Naive thymus-derived CD4-positive, alpha-beta T cell (primary cell): ENCODE measurements at regions not wholly inside any gene's neighbourhood (a gene's known extent, or its start where the extent isn't known, plus 50 kb on each side); places are given as distances from the start of the nearest gene placed in this dataset.
"Not testable (repeated sequence)": the region's sequence is repeated elsewhere in the genome, so short reads cannot be mapped to it uniquely, and the experiment has no call there.

Source experiments
- ATAC-seq: fragments of 150-1000 bp; cut with Tn5 transposase; 2 replicates; pipeline ENCODE4 v1.10.0; 2021; ENCODE audit warnings: mild to moderate bottlenecking, moderate library complexity
- CTCF ChIA-PET: fragments of 350-600 bp; sonication (Branson Sonifier 250); formaldehyde crosslinking; loops from one replicate; lab custom pipeline; 2021; ENCODE audit warnings: antibody characterized with exemption; lab: Charles Lee
- POLR2A ChIA-PET: fragments of 350-600 bp; sonication (Branson Sonifier 250); formaldehyde crosslinking; loops from one replicate; lab custom pipeline; 2021; ENCODE audit warnings: antibody characterized with exemption, inconsistent platforms; lab: Charles Lee
- DNase-seq, 9 donors: peaks; one replicate each; pipeline versions ENCODE4 v3.0.0 to v3.0.0-alpha.2; 2020 to 2022; ENCODE audit warnings: mixed read lengths in 1 of 9
- H3K27ac ChIP-seq: one replicate; pipeline ENCODE4 v1.7.0; 2013; ENCODE audit warnings: mild to moderate bottlenecking, low read depth, low read length, moderate library complexity
- H3K27me3 ChIP-seq, 2 donors: one replicate each; pipeline ENCODE4 v1.7.0; 2013; ENCODE audit warnings: low read length in 2 of 2, mild to moderate bottlenecking in 2 of 2, moderate library complexity in 2 of 2; ENCODE audit not compliant: control insufficient read depth in 2 of 2, insufficient read depth in 2 of 2
- H3K36me3 ChIP-seq, 3 experiments: 1 replicate in 2 of 3; 2 replicates in 1 of 3; pipeline ENCODE4 v1.7.0; 2013; ENCODE audit warnings: low read length in 3 of 3, mild to moderate bottlenecking in 3 of 3, moderate library complexity in 1 of 3; ENCODE audit not compliant: insufficient read depth in 3 of 3, control insufficient read depth in 2 of 3
- H3K4me1 ChIP-seq, 2 donors: one replicate each; pipeline ENCODE4 v1.7.0; 2013; ENCODE audit warnings: low read length in 2 of 2, mild to moderate bottlenecking in 2 of 2, moderate library complexity in 1 of 2; ENCODE audit not compliant: control insufficient read depth in 2 of 2, insufficient read depth in 2 of 2
- H3K4me3 ChIP-seq: 2 replicates; pipeline ENCODE4 v1.7.0; 2013; ENCODE audit warnings: mild to moderate bottlenecking, low read length
- H3K9me3 ChIP-seq, 3 experiments: 1 replicate in 2 of 3; 2 replicates in 1 of 3; pipeline ENCODE4 v1.7.0; 2013; ENCODE audit warnings: low read length in 3 of 3; ENCODE audit not compliant: control insufficient read depth in 2 of 3
- H3K27ac Mint-ChIP-seq, 9 donors: one replicate each; pipeline ENCODE4 v1.8.0; 2020 to 2022; ENCODE audit warnings: mixed read lengths in 9 of 9, mild to moderate bottlenecking in 8 of 9, moderate library complexity in 5 of 9, inconsistent platforms in 2 of 9
- H3K27me3 Mint-ChIP-seq, 5 donors: one replicate each; pipeline ENCODE4 v1.8.0; 2021 to 2022; ENCODE audit warnings: mixed read lengths in 5 of 5, mild to moderate bottlenecking in 1 of 5
- H3K36me3 Mint-ChIP-seq, 5 donors: one replicate each; pipeline ENCODE4 v1.8.0; 2020 to 2022; ENCODE audit warnings: mixed read lengths in 5 of 5, mild to moderate bottlenecking in 3 of 5, inconsistent platforms in 1 of 5
- H3K4me1 Mint-ChIP-seq, 7 donors: one replicate each; pipeline ENCODE4 v1.8.0; 2020 to 2022; ENCODE audit warnings: mixed read lengths in 7 of 7, mild to moderate bottlenecking in 3 of 7, inconsistent platforms in 1 of 7
- H3K4me3 Mint-ChIP-seq, 10 donors: one replicate each; pipeline ENCODE4 v1.8.0; 2020 to 2022; ENCODE audit warnings: mild to moderate bottlenecking in 10 of 10, mixed read lengths in 10 of 10, moderate library complexity in 6 of 10, inconsistent platforms in 2 of 10
- H3K9me3 Mint-ChIP-seq, 11 donors: one replicate each; pipeline ENCODE4 v1.8.0; 2020 to 2022; ENCODE audit warnings: mixed read lengths in 11 of 11, mild to moderate bottlenecking in 4 of 11, inconsistent platforms in 1 of 11, moderate library complexity in 1 of 11
- intact Hi-C, 2 donors: fragments of 100-400 bp; cut with micrococcal nuclease; formaldehyde crosslinking; loops; one replicate each; pipeline ENCODE4 v1.15.1; 2023

GRCh38 chr2:42999391-42999841 is 207.0 kb upstream of the HAAO start:
- peaks cover 0 to 10% (median 0%) of the 10 kb centered on the region in 5 donors for H3K27me3 Mint-ChIP-seq
- H3K4me3 ChIP-seq, result no peak overlapping the region
- no peaks in the 10 kb centered on the region for H3K27me3 ChIP-seq
- H3K9me3 Mint-ChIP-seq, result peaks cover 0 to 11% (median 3%) of the 10 kb centered on the region in 11 donors
- no peak overlapping the region for H3K4me3 Mint-ChIP-seq
- H3K36me3 ChIP-seq, result no peaks in the 10 kb centered on the region
- DNase-seq, result no peak
- H3K4me1 ChIP-seq, result no peaks in the 10 kb centered on the region
- no peak overlapping the region for H3K27ac Mint-ChIP-seq
- no peak overlapping the region for H3K27ac ChIP-seq
- no peaks in the 10 kb centered on the region for H3K4me1 Mint-ChIP-seq
- CTCF ChIA-PET, result no interaction called here
- peaks cover 0 to 2% (median 0%) of the 10 kb centered on the region in 5 donors for H3K36me3 Mint-ChIP-seq
- intact Hi-C loops, result no loop called here
- POLR2A ChIA-PET, result no interaction called here
- no peaks in the 10 kb centered on the region for H3K9me3 ChIP-seq
- no peak for ATAC-seq

- Mint-ChIP-seq H3K27ac (no peak overlapping the region), H3K4me3 (no peak overlapping the region), H3K9me3 (peaks cover 0 to 11% (median 3%) of the 10 kb centered on the region in 11 donors), H3K36me3 (peaks cover 0 to 2% (median 0%) of the 10 kb centered on the region in 5 donors), H3K27me3 (peaks cover 0 to 7% (median 0%) of the 10 kb centered on the region in 5 donors), H3K4me1 (no peaks in the 10 kb centered on the region)
- H3K4me1 ChIP-seq, result no peaks in the 10 kb centered on the region
- no peaks in the 10 kb centered on the region for H3K27me3 ChIP-seq
- no peaks in the 10 kb centered on the region for H3K9me3 ChIP-seq
- intact Hi-C loops, result no loop called here
- H3K36me3 ChIP-seq, result no peaks in the 10 kb centered on the region
- ChIA-PET CTCF (no interaction called here), POLR2A (interaction anchor here (0.6 kb wide), 1 partner anchor 581 kb away, joined by 3 read pairs; no protein-coding TSS in a partner anchor)
- ATAC-seq, result no peak
- no peak overlapping the region for H3K27ac ChIP-seq
- DNase-seq, result no peak
- no peak overlapping the region for H3K4me3 ChIP-seq
These were observed 206.3 kb upstream of the HAAO start for GRCh38 chr2:42998721-42999120.

- H3K36me3 ChIP-seq, result no peaks in the 10 kb centered on the region
- no peaks in the 10 kb centered on the region for H3K27me3 ChIP-seq
- Mint-ChIP-seq H3K27ac (no peak overlapping the region), H3K4me3 (no peak overlapping the region), H3K36me3 (peaks cover 0 to 2% (median 0%) of the 10 kb centered on the region in 5 donors), H3K9me3 (peaks cover 0 to 11% (median 3%) of the 10 kb centered on the region in 11 donors), H3K27me3 (peaks cover 0 to 9% (median 0%) of the 10 kb centered on the region in 5 donors), H3K4me1 (no peaks in the 10 kb centered on the region)
- intact Hi-C loops, result no loop called here
- no peak overlapping the region for H3K4me3 ChIP-seq
- DNase-seq (no peak), ATAC-seq (no peak)
- no peaks in the 10 kb centered on the region for H3K4me1 ChIP-seq
- H3K9me3 ChIP-seq, result no peaks in the 10 kb centered on the region
- ChIA-PET POLR2A (no interaction called here), CTCF (no interaction called here)
- H3K27ac ChIP-seq, result no peak overlapping the region
These were observed 204.1 kb upstream of the HAAO start for GRCh38 chr2:42996528-42996927.

DNA sequence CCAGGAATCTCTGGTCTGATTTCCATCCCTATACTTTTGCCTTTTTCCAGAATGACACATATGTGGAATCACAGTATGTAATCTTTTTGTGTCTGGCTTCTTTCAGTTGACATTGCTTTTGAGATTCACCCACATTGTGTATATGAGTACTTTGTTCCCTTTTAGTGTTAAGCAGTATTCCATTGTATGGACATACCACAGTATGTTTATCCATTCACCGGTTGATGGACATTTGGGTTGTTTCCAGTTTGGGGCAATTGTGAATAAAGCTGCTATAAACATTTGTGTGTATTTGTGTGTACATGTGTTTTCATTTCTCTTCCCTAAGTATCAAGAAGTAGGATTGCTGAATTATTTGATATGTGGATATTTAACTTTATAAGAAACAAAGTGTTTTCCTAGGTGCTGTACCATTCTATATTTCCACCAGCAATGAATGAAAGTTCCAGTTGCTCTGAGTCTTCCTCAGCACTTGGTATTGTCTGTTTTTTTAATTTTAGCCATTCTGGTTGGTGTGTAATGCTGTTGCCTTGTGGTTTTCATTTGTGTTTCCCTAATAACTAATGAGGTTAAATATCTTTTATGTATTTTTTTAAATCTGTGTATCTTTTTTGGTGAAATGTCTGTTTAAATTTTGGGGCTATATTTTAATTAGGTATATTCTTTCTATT is 203.5 kb upstream of the HAAO start:
- H3K4me1 Mint-ChIP-seq, result no peaks in the 10 kb centered on the region
- Histone ChIP-seq H3K27me3 (no peaks in the 10 kb centered on the region), H3K36me3 (no peaks in the 10 kb centered on the region), H3K4me3 (no peak overlapping the region), H3K27ac (no peak overlapping the region), H3K4me1 (no peaks in the 10 kb centered on the region), H3K9me3 (no peaks in the 10 kb centered on the region)
- H3K4me3 Mint-ChIP-seq, result no peak overlapping the region
- no peak overlapping the region for H3K27ac Mint-ChIP-seq
- peaks cover 0 to 9% (median 0%) of the 10 kb centered on the region in 5 donors for H3K27me3 Mint-ChIP-seq
- peaks cover 0 to 2% (median 0%) of the 10 kb centered on the region in 5 donors for H3K36me3 Mint-ChIP-seq
- ATAC-seq, result no peak
- POLR2A ChIA-PET, result no interaction called here
- CTCF ChIA-PET, result no interaction called here
- H3K9me3 Mint-ChIP-seq, result peaks cover 0 to 11% (median 3%) of the 10 kb centered on the region in 11 donors
- no peak for DNase-seq
- intact Hi-C loops, result no loop called here

- H3K36me3 ChIP-seq, H3K27ac ChIP-seq, H3K9me3 Mint-ChIP-seq, H3K36me3 Mint-ChIP-seq, H3K4me1 ChIP-seq, H3K4me3 ChIP-seq, H3K4me3 Mint-ChIP-seq, H3K4me1 Mint-ChIP-seq, DNase-seq, H3K27ac Mint-ChIP-seq, POLR2A ChIA-PET, ATAC-seq, H3K27me3 ChIP-seq, CTCF ChIA-PET, intact Hi-C loops, H3K9me3 ChIP-seq: not testable (repeated sequence)
- H3K27me3 Mint-ChIP-seq, result peaks cover 0 to 17% (median 0%) of the 10 kb centered on the region in 5 donors
These were observed 197.1 kb upstream of the HAAO start for GRCh38 chr2:42989283-42990081.

GRCh38 chr2:42988055-42988454 is 195.7 kb upstream of the HAAO start:
- H3K27me3 ChIP-seq, H3K27ac Mint-ChIP-seq, intact Hi-C loops, H3K9me3 Mint-ChIP-seq, H3K4me1 ChIP-seq, H3K36me3 ChIP-seq, DNase-seq, H3K4me1 Mint-ChIP-seq, H3K27ac ChIP-seq, H3K36me3 Mint-ChIP-seq, H3K4me3 Mint-ChIP-seq, H3K9me3 ChIP-seq, H3K4me3 ChIP-seq, ATAC-seq: not testable (repeated sequence)
- ChIA-PET POLR2A (interaction anchor here (2.1 kb wide), 1 partner anchor 9 kb away, joined by 6 read pairs; no protein-coding TSS in a partner anchor), CTCF (interaction anchor here (0.7 kb wide), 1 partner anchor 14 kb away, joined by 5 read pairs; no protein-coding TSS in a partner anchor)
- H3K27me3 Mint-ChIP-seq, result peaks cover 0 to 24% (median 0%) of the 10 kb centered on the region in 5 donors
